ENCODE measurements at regions not wholly inside any gene's neighbourhood (a gene's known extent, or its start where the extent isn't known, plus 50 kb on each side); places are given as distances from the start of the nearest gene placed in this dataset.
A peak's percentile ranks its signal among the peaks of the same experiment; 100 is the strongest.

GRCh38 chr10:42960991-42961795 is 115.7 kb upstream of the RET start:
- no peaks in the 10 kb centered on the region for H3K36me3 Mint-ChIP-seq
- no peaks in the 10 kb centered on the region for H3F3A ChIP-seq (ENCODE audit: low read depth)
- no peaks in the 10 kb centered on the region for H3K79me2 ChIP-seq (ENCODE audit: low read depth)
- no peaks in the 10 kb centered on the region for H3K4me1 ChIP-seq
- H3K4me2 ChIP-seq = no peak overlapping the region
- no peak for DNase-seq (ENCODE audit: low spot score)
- H2AFZ ChIP-seq (replicated peaks) = no peak overlapping the region
- H3K27ac Mint-ChIP-seq = no peak overlapping the region
- H3K9me3 ChIP-seq (ENCODE audit: low read depth) = no peaks in the 10 kb centered on the region
- no peak overlapping the region for H3K4me3 ChIP-seq
- no peak overlapping the region for H3K27ac ChIP-seq
- H3K27me3 ChIP-seq = no peaks in the 10 kb centered on the region
- TF ChIP-seq EZH2 (IDR thresholded peaks at IDR 0.05) (no peak), CTCF (IDR thresholded peaks at IDR 0.05) (no peak), EZH2phosphoT487 (IDR thresholded peaks at IDR 0.05) (no peak)
- H3K4me3 Mint-ChIP-seq = no peak overlapping the region
- peaks cover 5% of the 10 kb centered on the region for H3K9me3 Mint-ChIP-seq
- H3K9ac ChIP-seq = no peak overlapping the region
- H3K4me1 Mint-ChIP-seq = peaks cover 4% of the 10 kb centered on the region
- no peaks in the 10 kb centered on the region for H4K20me1 ChIP-seq (ENCODE audit: low read depth)
- peaks cover 3% of the 10 kb centered on the region for H3K27me3 Mint-ChIP-seq (ENCODE audit: insufficient read depth, low read depth)
- H3K36me3 ChIP-seq = no peaks in the 10 kb centered on the region

DNA sequence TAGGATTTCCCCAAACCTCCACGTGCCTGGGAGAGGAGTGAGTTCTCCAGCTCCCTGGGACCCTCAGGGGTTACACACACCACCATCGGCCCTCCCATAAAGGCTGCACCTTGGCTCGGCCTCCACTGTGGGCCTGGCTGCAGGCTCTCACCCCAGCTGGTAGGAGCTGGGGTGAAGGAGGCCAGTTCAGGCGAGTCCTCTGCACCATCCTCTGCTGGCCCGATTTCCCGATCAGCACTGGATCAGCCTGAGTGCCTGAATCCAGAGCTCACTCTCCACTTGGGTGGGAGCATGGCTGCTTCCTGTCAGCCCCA is 115.1 kb upstream of the RET start:
- Mint-ChIP-seq H3K27ac (no peak overlapping the region), H3K4me1 (peaks cover 4% of the 10 kb centered on the region)

GRCh38 chr10:42962110-42962901 is 114.6 kb upstream of the RET start:
- H3K4me1 ChIP-seq = no peaks in the 10 kb centered on the region
- DNase-seq (ENCODE audit: low spot score) = no peak
- no peak overlapping the region for H3K27ac ChIP-seq
- H3K9me3 ChIP-seq (ENCODE audit: low read depth) = no peaks in the 10 kb centered on the region
- no peaks in the 10 kb centered on the region for H3K79me2 ChIP-seq (ENCODE audit: low read depth)
- TF ChIP-seq CTCF (IDR thresholded peaks at IDR 0.05) (no peak), EZH2phosphoT487 (IDR thresholded peaks at IDR 0.05) (no peak), EZH2 (IDR thresholded peaks at IDR 0.05) (no peak)
- H4K20me1 ChIP-seq (ENCODE audit: low read depth) = no peaks in the 10 kb centered on the region
- H3K27ac Mint-ChIP-seq = no peak overlapping the region
- H3K36me3 Mint-ChIP-seq = no peaks in the 10 kb centered on the region
- no peak overlapping the region for H3K4me3 ChIP-seq
- no peak overlapping the region for H3K4me3 Mint-ChIP-seq
- H3K9me3 Mint-ChIP-seq = no peaks in the 10 kb centered on the region
- H3K36me3 ChIP-seq = no peaks in the 10 kb centered on the region
- H3K27me3 Mint-ChIP-seq (ENCODE audit: insufficient read depth, low read depth) = peaks cover 3% of the 10 kb centered on the region
- H3K9ac ChIP-seq = no peak overlapping the region
- H3F3A ChIP-seq (ENCODE audit: low read depth) = no peaks in the 10 kb centered on the region
- peak overlapping the region; percentile 10 for H2AFZ ChIP-seq (replicated peaks)
- no peak overlapping the region for H3K4me2 ChIP-seq
- no peaks in the 10 kb centered on the region for H3K27me3 ChIP-seq
- peaks cover 4% of the 10 kb centered on the region for H3K4me1 Mint-ChIP-seq

More for the DNA sequence above, 115.1 kb upstream of the RET start:
- Histone ChIP-seq H3K4me2 (no peak overlapping the region), H3K27me3 (no peaks in the 10 kb centered on the region), H4K20me1 (ENCODE audit: low read depth) (no peaks in the 10 kb centered on the region), H3K36me3 (no peaks in the 10 kb centered on the region), H3K9me3 (ENCODE audit: low read depth) (no peaks in the 10 kb centered on the region), H3K4me3 (no peak overlapping the region), H3K27ac (no peak overlapping the region), H3K4me1 (no peaks in the 10 kb centered on the region), H2AFZ (replicated peaks) (no peak overlapping the region), H3F3A (ENCODE audit: low read depth) (no peaks in the 10 kb centered on the region), H3K9ac (no peak overlapping the region), H3K79me2 (ENCODE audit: low read depth) (no peaks in the 10 kb centered on the region)
- no peak overlapping the region for H3K4me3 Mint-ChIP-seq
- H3K27me3 Mint-ChIP-seq (ENCODE audit: insufficient read depth, low read depth) = peaks cover 3% of the 10 kb centered on the region
- DNase-seq (ENCODE audit: low spot score) = no peak
- peaks cover 5% of the 10 kb centered on the region for H3K9me3 Mint-ChIP-seq
- TF ChIP-seq EZH2 (IDR thresholded peaks at IDR 0.05) (no peak), CTCF (IDR thresholded peaks at IDR 0.05) (no peak), EZH2phosphoT487 (IDR thresholded peaks at IDR 0.05) (no peak)
- H3K36me3 Mint-ChIP-seq = no peaks in the 10 kb centered on the region
